ENCODE measurements at regions not wholly inside any gene's neighbourhood (a gene's known extent, or its start where the extent isn't known, plus 50 kb on each side); places are given as distances from the start of the nearest gene placed in this dataset.
A peak's percentile ranks its signal among the peaks of the same experiment; 100 is the strongest.

GRCh38 chr4:138037696-138038095 lies 204.5 kb downstream of the SLC7A11 start:
- TF ChIP-seq RAD21 (IDR thresholded peaks at IDR 0.05; ENCODE audit: low read length) (no peak), USF2 (IDR thresholded peaks at IDR 0.05; ENCODE audit: low read depth, low read length) (no peak), MAFK (IDR thresholded peaks at IDR 0.05; ENCODE audit: low read depth, low read length) (no peak), CTCF (conservative IDR thresholded peaks at IDR 0.05; ENCODE audit: low read depth, low read length) (no peak), CHD1 (IDR thresholded peaks at IDR 0.05; ENCODE audit: low read depth, low read length) (no peak), CEBPB (IDR thresholded peaks at IDR 0.05; ENCODE audit: low read depth, low read length) (no peak), MXI1 (IDR thresholded peaks at IDR 0.05; ENCODE audit: borderline replicate concordance, low read depth, low read length) (no peak), NFE2L2 (IDR thresholded peaks at IDR 0.05; ENCODE audit: low read depth, low read length) (no peak), MAZ (IDR thresholded peaks at IDR 0.05; ENCODE audit: borderline replicate concordance, low read depth, low read length) (no peak), SMC3 (IDR thresholded peaks at IDR 0.05; ENCODE audit: low read depth, low read length) (no peak), FOS (IDR thresholded peaks at IDR 0.05; ENCODE audit: low read depth, low read length) (no peak), BHLHE40 (IDR thresholded peaks at IDR 0.05; ENCODE audit: low read depth, low read length) (no peak), POLR2A (IDR thresholded peaks at IDR 0.05; ENCODE audit: low read depth, low read length) (no peak), RCOR1 (IDR thresholded peaks at IDR 0.05; ENCODE audit: insufficient replicate concordance, low read length) (no peak), ELK1 (IDR thresholded peaks at IDR 0.05; ENCODE audit: borderline replicate concordance, low read depth, low read length) (no peak), RFX5 (IDR thresholded peaks at IDR 0.05; ENCODE audit: low read depth, low read length) (no peak)
- H2AK9ac ChIP-seq (replicated peaks; ENCODE audit: low read depth, low read length, poor library complexity), result peak overlapping the region; percentile 7
- H3K56ac ChIP-seq (ENCODE audit: extremely low read depth, insufficient read depth, low read length), result peak overlapping the region; percentile 35; the same call in 1 of the 2 replicates
- no peaks in the 10 kb centered on the region for H4K20me1 ChIP-seq (ENCODE audit: insufficient read depth, low read length)
- BruUV-seq (replicated peaks), result no TSS peak
- H3K18ac ChIP-seq (ENCODE audit: low read depth, low read length), result peak overlapping the region; percentile 59; the same call in 1 of the 2 replicates
- H3K4ac ChIP-seq (ENCODE audit: low read depth, low read length), result peak overlapping the region; percentile 94
- no peak overlapping the region; the same call in 1 of the 2 replicates for H3K27ac ChIP-seq (ENCODE audit: insufficient read depth, low read length)
- H4K5ac ChIP-seq (ENCODE audit: low read depth, low read length), result peak overlapping the region; percentile 25; the same call in 1 of the 2 replicates
- H2BK5ac ChIP-seq (ENCODE audit: low read depth, low read length, poor library complexity, severe bottlenecking), result peak overlapping the region; percentile 94
- no peak overlapping the region for H3K4me3 ChIP-seq (ENCODE audit: insufficient read depth, low read depth, low read length)
- peak overlapping the region; percentile 75 for H2AK5ac ChIP-seq (ENCODE audit: low read depth, low read length)
- ChIA-PET POLR2A (ENCODE audit: unreplicated experiment) (no interaction called here), CTCF (interaction anchor here (0.6 to 1.8 kb wide), 3 partner anchors 53 to 664 kb away, joined by 3 to 7 read pairs (median 5); no protein-coding TSS in a partner anchor)
- peaks cover 0 to 4% of the 10 kb centered on the region in 2 experiments; a peak in 2 of 4 replicates for H3K79me1 ChIP-seq (ENCODE audit: low read depth in 1 of 2, low read length in 2 of 2)
- dilution Hi-C loops (cut with HindIII; ENCODE audit: low sequenced_read_pairs, unreplicated experiment), result no loop called here
- WGBS, 2 experiments (ENCODE audit: extremely low coverage in 2 of 2, insufficient read length in 1 of 2), result 0% methylated on average over 1 of the region's 3 CpGs; no CpG with 5 or more reads in 1 of the 2 experiments
- H3K27me3 ChIP-seq (ENCODE audit: control insufficient read depth, insufficient read depth, low read length), result no peaks in the 10 kb centered on the region
- H3K4me2 ChIP-seq (ENCODE audit: low read depth, low read length), result no peak overlapping the region
- H4K91ac ChIP-seq (ENCODE audit: insufficient read depth, low read depth, low read length), result peak overlapping the region; percentile 7
- H3K36me3 ChIP-seq (ENCODE audit: control insufficient read depth, insufficient read depth, low read length), result no peaks in the 10 kb centered on the region
- peak overlapping the region; percentile 96; the same call in 2 of the 3 replicates for H2BK15ac ChIP-seq (ENCODE audit: low read depth, low read length)
- H2BK120ac ChIP-seq (ENCODE audit: low read depth, low read length), result peak overlapping the region; percentile 92
- H3K9me1 ChIP-seq (ENCODE audit: insufficient read depth, low read length), result peaks cover 13% of the 10 kb centered on the region
- intact Hi-C loops (cut with micrococcal nuclease), result loop anchor here (2.0 to 5.0 kb wide), 3 partner anchors 145 to 915 kb away; no protein-coding TSS in a partner anchor
- H4K8ac ChIP-seq (ENCODE audit: low read depth in 2 of 2, low read length in 2 of 2), result peak overlapping the region; percentile 70 to 83
- peak overlapping the region; percentile 39 for H3K14ac ChIP-seq (replicated peaks; ENCODE audit: low read depth, low read length)
- H3K9me3 ChIP-seq (ENCODE audit: control insufficient read depth, insufficient read depth, low read length), result no peaks in the 10 kb centered on the region
- DNase-seq, result peak; percentile 83
- H3K4me1 ChIP-seq (ENCODE audit: control insufficient read depth, insufficient read depth, low read length), result peaks cover 22% of the 10 kb centered on the region
- in situ Hi-C loops (cut with MboI; ENCODE audit: low sequenced_read_pairs), result loop anchor here (5.0 to 10.0 kb wide), 4 partner anchors 50 to 835 kb away; no protein-coding TSS in a partner anchor
- peak overlapping the region; percentile 26; the same call in 1 of the 2 replicates for H3K23ac ChIP-seq (ENCODE audit: low read depth, low read length)
- peak overlapping the region; percentile 82 for H2BK20ac ChIP-seq (ENCODE audit: low read depth, low read length)
- H3K9ac ChIP-seq (ENCODE audit: low read depth, low read length), result no peak overlapping the region
- peak; percentile 44 for ATAC-seq (ENCODE audit: low read depth)
- H2AFZ ChIP-seq (replicated peaks; ENCODE audit: low read length, poor library complexity), result peak overlapping the region; percentile 80

All from IMR-90 (cell line).